ENCODE measurements at regions not wholly inside any gene's neighbourhood (a gene's known extent, or its start where the extent isn't known, plus 50 kb on each side); places are given as distances from the start of the nearest gene placed in this dataset.

- intact Hi-C loops (cut with DNase I, micrococcal nuclease): no loop called here
- peak; percentile 68 for ATAC-seq
- no peak for DNase-seq
- H3K36me3 ChIP-seq (ENCODE audit: low read depth): no peaks in the 10 kb centered on the region
- no peaks in the 10 kb centered on the region for H3K4me1 ChIP-seq (ENCODE audit: low read depth)
- no peak overlapping the region for H3K4me3 ChIP-seq
- TF ChIP-seq, protein P1, sequence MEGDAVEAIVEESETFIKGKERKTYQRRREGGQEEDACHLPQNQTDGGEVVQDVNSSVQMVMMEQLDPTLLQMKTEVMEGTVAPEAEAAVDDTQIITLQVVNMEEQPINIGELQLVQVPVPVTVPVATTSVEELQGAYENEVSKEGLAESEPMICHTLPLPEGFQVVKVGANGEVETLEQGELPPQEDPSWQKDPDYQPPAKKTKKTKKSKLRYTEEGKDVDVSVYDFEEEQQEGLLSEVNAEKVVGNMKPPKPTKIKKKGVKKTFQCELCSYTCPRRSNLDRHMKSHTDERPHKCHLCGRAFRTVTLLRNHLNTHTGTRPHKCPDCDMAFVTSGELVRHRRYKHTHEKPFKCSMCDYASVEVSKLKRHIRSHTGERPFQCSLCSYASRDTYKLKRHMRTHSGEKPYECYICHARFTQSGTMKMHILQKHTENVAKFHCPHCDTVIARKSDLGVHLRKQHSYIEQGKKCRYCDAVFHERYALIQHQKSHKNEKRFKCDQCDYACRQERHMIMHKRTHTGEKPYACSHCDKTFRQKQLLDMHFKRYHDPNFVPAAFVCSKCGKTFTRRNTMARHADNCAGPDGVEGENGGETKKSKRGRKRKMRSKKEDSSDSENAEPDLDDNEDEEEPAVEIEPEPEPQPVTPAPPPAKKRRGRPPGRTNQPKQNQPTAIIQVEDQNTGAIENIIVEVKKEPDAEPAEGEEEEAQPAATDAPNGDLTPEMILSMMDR (IDR thresholded peaks at IDR 0.05): no peak
- H3K9me3 ChIP-seq: no peaks in the 10 kb centered on the region
Measured at GRCh38 chr4:159977907-159978617, 875.2 kb downstream of the RAPGEF2 start.

DNA sequence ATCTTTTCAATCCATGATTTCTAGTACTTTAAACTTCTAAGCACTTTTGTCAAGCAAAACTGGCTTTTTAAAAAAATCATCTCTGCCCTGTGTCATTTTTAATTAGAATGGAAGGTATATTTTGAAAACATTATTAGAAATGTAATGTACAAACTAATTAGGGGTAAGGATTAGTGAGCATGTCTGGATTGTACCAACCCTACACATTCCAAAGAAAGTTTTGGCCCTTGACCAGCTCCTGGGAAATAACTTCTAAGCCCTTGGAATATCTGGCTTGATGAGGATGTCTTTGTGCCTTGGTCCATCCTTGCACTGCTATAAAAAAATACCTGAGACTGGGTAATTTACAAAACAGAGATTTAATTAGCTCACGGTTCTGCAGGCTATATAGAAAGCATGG lies 876.5 kb downstream of the RAPGEF2 start:
- ATAC-seq (no peak), DNase-seq (no peak)
- intact Hi-C loops (cut with DNase I, micrococcal nuclease): no loop called here
- Histone ChIP-seq H3K36me3 (ENCODE audit: low read depth) (no peaks in the 10 kb centered on the region), H3K4me1 (ENCODE audit: low read depth) (no peaks in the 10 kb centered on the region), H3K4me3 (no peak overlapping the region), H3K9me3 (no peaks in the 10 kb centered on the region)
- TF ChIP-seq, protein P1 (IDR thresholded peaks at IDR 0.05): no peak

DNA sequence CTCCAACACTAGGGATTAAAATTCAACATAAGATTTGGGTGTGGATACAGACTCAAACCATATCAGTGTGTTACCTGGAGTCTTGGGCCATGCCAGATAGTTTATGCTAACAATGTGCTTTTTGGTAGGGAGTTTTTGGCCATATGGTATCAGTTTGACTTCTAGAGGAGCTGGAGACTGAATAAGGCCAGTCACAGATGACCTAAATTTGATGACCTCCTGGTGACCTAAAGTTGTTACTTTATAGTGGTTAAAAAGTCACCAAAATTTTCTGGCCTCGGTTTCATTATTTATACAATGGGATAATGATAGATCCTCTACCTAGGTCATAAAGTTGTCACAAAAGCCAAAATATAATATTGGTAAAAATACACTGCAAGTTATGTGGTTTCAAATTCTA lies 877.1 kb downstream of the RAPGEF2 start:
- DNase-seq: no peak
- TF ChIP-seq, protein P1 (IDR thresholded peaks at IDR 0.05): no peak
- no peaks in the 10 kb centered on the region for H3K9me3 ChIP-seq
- intact Hi-C loops (cut with DNase I, micrococcal nuclease): no loop called here
- H3K4me1 ChIP-seq (ENCODE audit: low read depth): no peaks in the 10 kb centered on the region
- ATAC-seq: no peak
- no peak overlapping the region for H3K4me3 ChIP-seq
- no peaks in the 10 kb centered on the region for H3K36me3 ChIP-seq (ENCODE audit: low read depth)

DNA sequence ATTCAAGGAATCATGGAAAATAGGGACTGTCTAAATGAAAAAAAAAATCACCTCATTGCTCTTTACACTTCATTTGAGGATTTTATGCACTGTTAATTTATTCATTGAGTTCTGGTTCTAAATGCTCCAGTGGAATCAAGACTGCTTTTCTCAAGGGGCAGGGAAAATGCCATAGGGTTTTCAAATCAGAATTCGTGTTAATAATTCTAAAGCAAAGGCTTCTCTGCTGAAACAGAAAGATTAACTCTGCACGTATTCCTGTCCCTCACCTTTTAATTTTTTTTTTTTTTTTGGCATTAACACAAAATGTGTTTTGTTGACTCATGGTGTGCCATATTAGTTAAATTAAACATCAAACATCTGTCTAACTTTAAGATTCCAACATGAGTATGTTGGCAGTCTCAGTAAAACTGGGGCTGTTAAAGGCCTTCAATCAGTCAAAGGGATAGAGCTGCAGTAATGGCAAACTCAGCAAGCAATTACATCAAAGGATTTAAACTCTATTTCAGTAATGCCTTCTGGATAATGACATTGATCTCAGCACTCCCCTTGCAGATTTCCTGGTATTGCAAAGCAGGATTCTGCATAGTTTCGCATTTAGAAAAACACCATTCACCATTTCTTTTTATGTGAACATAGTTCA lies 878.1 kb downstream of the RAPGEF2 start:
- Histone ChIP-seq H3K4me3 (no peak overlapping the region), H3K36me3 (ENCODE audit: low read depth) (no peaks in the 10 kb centered on the region), H3K9me3 (no peaks in the 10 kb centered on the region), H3K4me1 (ENCODE audit: low read depth) (no peaks in the 10 kb centered on the region)
- ATAC-seq: no peak
- TF ChIP-seq, protein P1 (IDR thresholded peaks at IDR 0.05): no peak
- DNase-seq: no peak
- intact Hi-C loops (cut with DNase I, micrococcal nuclease): no loop called here

DNA sequence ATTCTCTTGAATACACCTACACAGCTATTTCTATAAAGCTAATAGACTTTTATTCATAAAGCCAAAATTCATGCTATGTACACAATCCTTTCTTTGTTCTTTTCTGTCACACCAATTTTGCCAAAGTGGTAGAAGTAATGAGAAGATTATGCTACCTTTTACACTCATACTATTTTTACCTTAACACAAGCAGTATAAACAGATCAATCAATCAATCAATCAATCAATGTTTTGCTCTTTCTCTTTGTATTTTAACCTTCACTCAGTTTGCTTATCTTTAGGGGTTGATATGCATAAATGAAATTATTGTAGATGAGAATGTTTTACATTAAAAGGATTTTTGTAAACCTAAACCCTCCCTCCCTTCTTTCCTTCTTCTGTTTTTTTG lies 878.6 kb downstream of the RAPGEF2 start:
- TF ChIP-seq, protein P1 (IDR thresholded peaks at IDR 0.05): no peak
- Histone ChIP-seq H3K4me1 (ENCODE audit: low read depth) (no peaks in the 10 kb centered on the region), H3K9me3 (no peaks in the 10 kb centered on the region), H3K36me3 (ENCODE audit: low read depth) (no peaks in the 10 kb centered on the region), H3K4me3 (no peak overlapping the region)
- intact Hi-C loops (cut with DNase I, micrococcal nuclease): no loop called here
- ATAC-seq (no peak), DNase-seq (no peak)

All from mucosa of descending colon (tissue), 3 donors.